ENCODE measurements at regions not wholly inside any gene's neighbourhood (a gene's known extent, or its start where the extent isn't known, plus 50 kb on each side); places are given as distances from the start of the nearest gene placed in this dataset.

DNA sequence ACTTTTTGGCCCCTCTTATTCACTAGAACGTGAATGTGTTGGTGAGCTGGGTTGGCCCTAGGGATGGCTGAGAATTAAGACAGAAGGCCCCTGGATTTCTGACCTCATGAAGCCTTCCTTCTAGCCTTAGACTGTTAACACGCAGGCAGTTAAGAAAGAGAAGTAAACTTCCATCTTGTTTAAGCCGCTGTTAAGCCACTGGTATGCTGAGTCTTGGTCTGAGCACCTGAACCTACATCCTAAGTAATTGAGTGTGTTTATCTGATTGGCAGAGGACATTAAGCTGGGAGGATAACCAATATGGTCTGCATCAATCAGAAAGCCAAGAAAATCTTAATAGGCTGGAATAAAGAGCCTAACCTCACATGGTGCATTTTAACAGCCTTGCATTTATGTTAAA lies 535.0 kb upstream of the ARID1B start:
- TF ChIP-seq, protein P1, sequence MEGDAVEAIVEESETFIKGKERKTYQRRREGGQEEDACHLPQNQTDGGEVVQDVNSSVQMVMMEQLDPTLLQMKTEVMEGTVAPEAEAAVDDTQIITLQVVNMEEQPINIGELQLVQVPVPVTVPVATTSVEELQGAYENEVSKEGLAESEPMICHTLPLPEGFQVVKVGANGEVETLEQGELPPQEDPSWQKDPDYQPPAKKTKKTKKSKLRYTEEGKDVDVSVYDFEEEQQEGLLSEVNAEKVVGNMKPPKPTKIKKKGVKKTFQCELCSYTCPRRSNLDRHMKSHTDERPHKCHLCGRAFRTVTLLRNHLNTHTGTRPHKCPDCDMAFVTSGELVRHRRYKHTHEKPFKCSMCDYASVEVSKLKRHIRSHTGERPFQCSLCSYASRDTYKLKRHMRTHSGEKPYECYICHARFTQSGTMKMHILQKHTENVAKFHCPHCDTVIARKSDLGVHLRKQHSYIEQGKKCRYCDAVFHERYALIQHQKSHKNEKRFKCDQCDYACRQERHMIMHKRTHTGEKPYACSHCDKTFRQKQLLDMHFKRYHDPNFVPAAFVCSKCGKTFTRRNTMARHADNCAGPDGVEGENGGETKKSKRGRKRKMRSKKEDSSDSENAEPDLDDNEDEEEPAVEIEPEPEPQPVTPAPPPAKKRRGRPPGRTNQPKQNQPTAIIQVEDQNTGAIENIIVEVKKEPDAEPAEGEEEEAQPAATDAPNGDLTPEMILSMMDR (IDR thresholded peaks at IDR 0.05), result no peak
- Mint-ChIP-seq H3K27me3 (ENCODE audit: insufficient read depth) (peaks cover 2% of the 10 kb centered on the region; the same call in 1 of the 2 replicates), H3K9me3 (peaks cover 8% of the 10 kb centered on the region; the same call in 1 of the 2 replicates), H3K27ac (no peak overlapping the region), H3K4me3 (no peak overlapping the region), H3K36me3 (ENCODE audit: low read depth) (no peaks in the 10 kb centered on the region), H3K4me1 (ENCODE audit: low read depth) (no peaks in the 10 kb centered on the region)
- no peak for DNase-seq

DNA sequence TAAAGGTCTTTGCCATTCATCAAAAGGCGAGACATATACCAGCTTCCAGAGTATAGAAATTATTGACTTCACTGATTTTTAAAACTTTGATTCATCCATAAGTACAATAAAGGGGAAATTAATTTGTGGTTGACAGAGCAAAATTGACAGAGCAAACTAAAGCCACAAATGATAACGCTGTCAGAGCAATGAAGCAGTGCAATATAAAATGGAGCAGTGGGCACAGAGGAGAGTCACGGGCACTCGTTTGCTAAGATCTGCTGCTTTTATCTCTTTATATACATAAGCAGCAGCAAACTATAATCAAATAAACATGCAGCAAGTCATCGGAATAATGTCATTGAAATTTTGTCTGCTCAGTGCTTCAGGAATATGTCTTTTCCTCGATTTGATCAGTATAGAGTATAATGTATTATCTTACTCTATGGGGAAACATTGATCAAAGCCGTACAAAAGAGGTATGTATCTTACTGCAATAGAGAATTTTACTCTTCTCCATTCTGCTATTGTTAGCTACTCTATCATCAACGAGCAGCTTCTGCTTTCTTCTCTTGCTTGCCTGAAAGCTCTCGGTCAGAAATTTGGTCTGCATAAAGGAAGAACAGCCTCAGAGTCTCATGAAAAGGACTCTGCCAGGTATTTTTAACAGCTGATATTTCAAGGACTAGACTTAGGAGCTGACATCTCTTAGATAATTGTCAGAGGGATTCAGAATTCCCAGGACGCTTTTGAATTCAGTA lies 546.0 kb upstream of the ARID1B start:
- DNase-seq, result no peak
- Mint-ChIP-seq H3K4me1 (ENCODE audit: low read depth) (no peaks in the 10 kb centered on the region), H3K27me3 (ENCODE audit: insufficient read depth) (no peaks in the 10 kb centered on the region; the same call in 1 of the 2 replicates), H3K27ac (no peak overlapping the region), H3K36me3 (ENCODE audit: low read depth) (no peaks in the 10 kb centered on the region), H3K9me3 (peaks cover 4% of the 10 kb centered on the region; the same call in 1 of the 2 replicates), H3K4me3 (no peak overlapping the region)
- TF ChIP-seq, protein P1 (IDR thresholded peaks at IDR 0.05), result no peak

DNA sequence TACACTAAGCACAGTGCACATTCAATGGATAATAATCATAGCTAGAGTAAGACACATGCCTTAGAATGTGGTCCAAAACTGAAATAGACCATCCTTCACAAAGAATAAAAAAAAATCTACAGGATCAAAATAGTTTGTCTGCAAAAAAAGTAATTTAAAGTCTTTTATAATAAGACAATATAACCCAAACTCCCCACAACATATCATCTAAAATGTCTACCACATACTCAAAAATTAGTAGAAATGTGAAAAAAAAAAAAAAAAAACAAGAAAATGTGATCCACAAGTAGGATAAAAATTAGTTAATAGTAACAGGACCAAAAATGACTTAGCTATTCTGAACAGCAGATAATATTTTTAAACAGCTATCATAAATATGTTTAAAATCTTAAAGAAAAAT lies 557.2 kb upstream of the ARID1B start:
- Mint-ChIP-seq H3K27ac (no peak overlapping the region), H3K4me3 (no peak overlapping the region), H3K4me1 (ENCODE audit: low read depth) (no peaks in the 10 kb centered on the region), H3K36me3 (ENCODE audit: low read depth) (no peaks in the 10 kb centered on the region), H3K9me3 (peaks cover 4% of the 10 kb centered on the region; the same call in 1 of the 2 replicates), H3K27me3 (ENCODE audit: insufficient read depth) (peaks cover 4% of the 10 kb centered on the region)
- TF ChIP-seq, protein P1 (IDR thresholded peaks at IDR 0.05), result no peak
- DNase-seq, result no peak

DNA sequence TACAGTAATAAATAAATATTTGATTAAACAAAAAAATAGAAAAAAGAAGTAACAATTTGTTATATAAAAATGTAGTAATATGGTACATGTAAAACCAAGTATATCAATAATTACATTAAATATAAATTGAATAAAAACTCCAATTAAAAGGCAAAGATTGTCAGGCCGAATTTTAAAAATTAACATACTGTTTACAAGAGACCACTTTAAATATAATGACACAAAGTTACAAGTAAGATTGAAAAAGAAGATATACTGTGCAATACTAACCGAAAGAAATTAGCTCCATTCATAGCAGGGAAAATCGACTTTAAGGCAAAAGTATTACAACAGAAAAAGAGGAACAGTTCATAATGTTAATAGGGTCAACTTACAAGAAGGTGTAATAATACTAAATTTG lies 571.5 kb upstream of the ARID1B start:
- DNase-seq, result no peak
- Mint-ChIP-seq H3K4me3 (no peak overlapping the region), H3K36me3 (ENCODE audit: low read depth) (no peaks in the 10 kb centered on the region), H3K9me3 (peaks cover 9% of the 10 kb centered on the region), H3K4me1 (ENCODE audit: low read depth) (no peaks in the 10 kb centered on the region), H3K27me3 (ENCODE audit: insufficient read depth) (no peaks in the 10 kb centered on the region), H3K27ac (no peak overlapping the region)
- TF ChIP-seq, protein P1 (IDR thresholded peaks at IDR 0.05), result no peak

GRCh38 chr6:156199182-156199581 lies 578.0 kb upstream of the ARID1B start:
- H3K27ac Mint-ChIP-seq, result no peak overlapping the region
- no peaks in the 10 kb centered on the region for H3K4me1 Mint-ChIP-seq (ENCODE audit: low read depth)
- TF ChIP-seq, protein P1 (IDR thresholded peaks at IDR 0.05), result no peak
- H3K9me3 Mint-ChIP-seq, result peaks cover 8% of the 10 kb centered on the region
- no peaks in the 10 kb centered on the region for H3K36me3 Mint-ChIP-seq (ENCODE audit: low read depth)
- no peak for DNase-seq
- H3K4me3 Mint-ChIP-seq, result no peak overlapping the region
- H3K27me3 Mint-ChIP-seq (ENCODE audit: insufficient read depth), result no peaks in the 10 kb centered on the region

Measured in HFFc6 (cell line).